H9 (cell line): ENCODE measurements at regions not wholly inside any gene's neighbourhood (a gene's known extent, or its start where the extent isn't known, plus 50 kb on each side); places are given as distances from the start of the nearest gene placed in this dataset.

ENCODE experiments used
- DNase-seq: peaks from one replicate; pipeline ENCODE4 v3.0.0-alpha.2; 2017
- H2AFZ ChIP-seq: one replicate; pipeline ENCODE4 v1.6.1; 2013; ENCODE audit warnings: mild to moderate bottlenecking, low read length, control low read depth, moderate library complexity
- H2AK5ac ChIP-seq: 2 replicates; pipeline ENCODE4 v1.6.1; 2013; ENCODE audit warnings: low read length, control low read depth, mixed read lengths; ENCODE audit not compliant: insufficient read length
- H2BK120ac ChIP-seq: one replicate; pipeline ENCODE4 v1.6.1; 2013; ENCODE audit warnings: low read depth, mild to moderate bottlenecking, low read length, control low read depth, inconsistent platforms; ENCODE audit not compliant: poor library complexity, severe bottlenecking
- H2BK12ac ChIP-seq: 2 replicates; pipeline ENCODE4 v1.6.1; 2013; ENCODE audit warnings: low read length, control low read depth, mixed read lengths, low read depth; ENCODE audit not compliant: insufficient read length
- H2BK15ac ChIP-seq: 2 replicates; pipeline ENCODE4 v1.6.1; 2013; ENCODE audit warnings: low read depth, low read length, control low read depth
- H2BK20ac ChIP-seq: one replicate; pipeline ENCODE4 v1.6.1; 2013; ENCODE audit warnings: low read depth, mild to moderate bottlenecking, low read length, control low read depth, inconsistent platforms; ENCODE audit not compliant: poor library complexity, severe bottlenecking
- H2BK5ac ChIP-seq: 2 replicates; pipeline ENCODE4 v1.6.1; 2013; ENCODE audit warnings: low read length, control low read depth, mixed read lengths; ENCODE audit not compliant: insufficient read length
- H3K14ac ChIP-seq: 2 replicates; pipeline ENCODE4 v1.6.1; 2013; ENCODE audit warnings: low read length, control low read depth; ENCODE audit not compliant: insufficient read depth
- H3K18ac ChIP-seq: 2 replicates; pipeline ENCODE4 v1.6.1; 2013; ENCODE audit warnings: low read depth, mild to moderate bottlenecking, mixed read lengths, low read length, control low read depth; ENCODE audit not compliant: insufficient read length
- H3K23ac ChIP-seq: 2 replicates; pipeline ENCODE4 v1.6.1; 2013; ENCODE audit warnings: low read length, control low read depth, mixed read lengths, low read depth; ENCODE audit not compliant: insufficient read length
- H3K23me2 ChIP-seq: 2 replicates; pipeline ENCODE4 v1.6.1; 2013; ENCODE audit warnings: low read depth, mild to moderate bottlenecking, mixed read lengths, low read length, control low read depth; ENCODE audit not compliant: insufficient read length, poor library complexity, severe bottlenecking
- H3K27ac ChIP-seq: 2 replicates; pipeline ENCODE4 v1.5.1; 2013; ENCODE audit warnings: low read length, control low read depth, mixed read lengths, low read depth; ENCODE audit not compliant: insufficient read length
- H3K27me3 ChIP-seq: 2 replicates; pipeline ENCODE4 v1.6.1; 2013; ENCODE audit warnings: low read length, control low read depth, inconsistent platforms; ENCODE audit not compliant: insufficient read depth
- H3K4ac ChIP-seq: 2 replicates; pipeline ENCODE4 v1.6.1; 2013; ENCODE audit warnings: low read depth, mild to moderate bottlenecking, control low read depth, inconsistent platforms, low read length, moderate library complexity
- H3K4me1 ChIP-seq: 2 replicates; pipeline ENCODE4 v1.6.1; 2013; ENCODE audit warnings: low read length, control low read depth, inconsistent platforms; ENCODE audit not compliant: insufficient read depth
- H3K4me2 ChIP-seq: 2 replicates; pipeline ENCODE4 v1.6.1; 2013; ENCODE audit warnings: low read length, control low read depth, mixed read lengths; ENCODE audit not compliant: insufficient read length, insufficient read depth
- H3K56ac ChIP-seq: 2 replicates; pipeline ENCODE4 v1.6.1; 2013; ENCODE audit warnings: low read depth, mild to moderate bottlenecking, mixed read lengths, low read length, control low read depth; ENCODE audit not compliant: insufficient read length
- H3K79me1 ChIP-seq: 2 replicates; pipeline ENCODE4 v1.6.1; 2013; ENCODE audit warnings: low read depth, mild to moderate bottlenecking, moderate library complexity, low read length, control low read depth, inconsistent platforms; ENCODE audit not compliant: insufficient read depth, poor library complexity, severe bottlenecking
- H3K79me2 ChIP-seq: 2 replicates; pipeline ENCODE4 v1.6.1; 2013; ENCODE audit warnings: low read length, control low read depth, inconsistent platforms; ENCODE audit not compliant: insufficient read depth
- H3K9ac ChIP-seq: 2 replicates; pipeline ENCODE4 v1.6.1; 2013; ENCODE audit warnings: low read length, control low read depth, mixed read lengths; ENCODE audit not compliant: insufficient read length; ENCODE audit errors: extremely low read depth
- H3K9me3 ChIP-seq: one replicate; pipeline ENCODE4 v1.6.1; 2013; ENCODE audit warnings: low read depth, low read length, inconsistent platforms; ENCODE audit not compliant: control insufficient read depth
- H3T11ph ChIP-seq: one replicate; pipeline ENCODE4 v1.6.1; 2013; ENCODE audit warnings: mild to moderate bottlenecking, low read length, control low read depth, inconsistent platforms
- H4K20me1 ChIP-seq: one replicate; pipeline ENCODE4 v1.6.1; 2013; ENCODE audit not compliant: control insufficient read depth, insufficient read length, insufficient read depth
- H4K5ac ChIP-seq: 2 replicates; pipeline ENCODE4 v1.6.1; 2013; ENCODE audit warnings: low read depth, mild to moderate bottlenecking, mixed read lengths, low read length, control low read depth; ENCODE audit not compliant: insufficient read length
- H4K8ac ChIP-seq: replicated peaks from 2 replicates; pipeline ENCODE4 v1.6.1; 2013; ENCODE audit warnings: low read length, control low read depth, mixed read lengths, low read depth; ENCODE audit not compliant: insufficient read length
- H4K91ac ChIP-seq: 2 replicates; pipeline ENCODE4 v1.6.1; 2013; ENCODE audit warnings: low read depth, mild to moderate bottlenecking, moderate library complexity, mixed read lengths, low read length, control low read depth; ENCODE audit not compliant: insufficient read length
- H3K27ac Mint-ChIP-seq, 3 experiments: 2 replicates in 2 of 3; 3 replicates in 1 of 3; pipeline ENCODE4 v1.8.0; 2020 to 2021; ENCODE audit warnings: mixed read lengths in 3 of 3, mild to moderate bottlenecking in 1 of 3, moderate library complexity in 1 of 3
- H3K27me3 Mint-ChIP-seq: 2 replicates; pipeline ENCODE4 v1.8.0; 2021; ENCODE audit warnings: low read depth, mild to moderate bottlenecking, moderate library complexity, mixed read lengths
- H3K36me3 Mint-ChIP-seq, 3 experiments: 2 replicates in 2 of 3; 3 replicates in 1 of 3; pipeline ENCODE4 v1.8.0; 2020 to 2021; ENCODE audit warnings: low read depth in 3 of 3, mixed read lengths in 3 of 3; ENCODE audit not compliant: insufficient read depth in 1 of 3
- H3K4me1 Mint-ChIP-seq, 2 experiments: 2 replicates each; pipeline ENCODE4 v1.8.0; 2020; ENCODE audit warnings: mixed read lengths in 2 of 2
- H3K4me3 Mint-ChIP-seq, 2 experiments: 2 replicates in 1 of 2; 3 replicates in 1 of 2; pipeline ENCODE4 v1.8.0; 2020 to 2021; ENCODE audit warnings: mild to moderate bottlenecking in 2 of 2, mixed read lengths in 2 of 2, moderate library complexity in 1 of 2
- H3K9me3 Mint-ChIP-seq, 2 experiments: 2 replicates in 1 of 2; 3 replicates in 1 of 2; pipeline ENCODE4 v1.8.0; 2020; ENCODE audit warnings: mild to moderate bottlenecking in 2 of 2, mixed read lengths in 2 of 2, moderate library complexity in 1 of 2
- CTCF ChIP-seq: fragments of 200-600 bp; sonication (generic); conservative IDR thresholded peaks from 3 replicates; pipeline ENCODE4 v1.8.0; 2021; ENCODE audit warnings: antibody characterized with exemption, mild to moderate bottlenecking
- WGBS: extraction: QIAGEN DNeasy Blood & Tissue Kit; methylation state at CpG from one replicate; pipeline ENCODE4 v1.1.7; 2013; ENCODE audit warnings: missing lambda C conversion rate, low lambda C conversion rate, mixed read lengths; ENCODE audit not compliant: insufficient read length; ENCODE audit errors: extremely low coverage; 5-methylcytosine and 5-hydroxymethylcytosine counted together

GRCh38 chr10:63738410-63738809 is 217.2 kb downstream of the REEP3 start:
- no peak overlapping the region for H2BK12ac ChIP-seq
- no peak overlapping the region for H3K4me2 ChIP-seq
- no peaks in the 10 kb centered on the region for H3K23me2 ChIP-seq

More at GRCh38 chr10:63738410-63738809, 217.2 kb downstream of the REEP3 start:
- Histone ChIP-seq H4K5ac (no peak overlapping the region), H2AFZ (no peak overlapping the region), H3K9me3 (no peaks in the 10 kb centered on the region), H2BK20ac (no peak overlapping the region), H4K8ac (no peak overlapping the region), H2AK5ac (no peak overlapping the region), H3K14ac (no peak overlapping the region), H2BK5ac (no peak overlapping the region), H3K4ac (no peak overlapping the region), H3K4me1 (no peaks in the 10 kb centered on the region), H2BK120ac (no peak overlapping the region), H3K18ac (no peak overlapping the region), H3K56ac (no peak overlapping the region), H3K79me2 (no peaks in the 10 kb centered on the region), H3K79me1 (no peaks in the 10 kb centered on the region), H3T11ph (no peak overlapping the region), H4K20me1 (no peaks in the 10 kb centered on the region), H3K27ac (no peak overlapping the region), H3K23ac (no peak overlapping the region), H3K9ac (no peak overlapping the region), H2BK15ac (no peak overlapping the region), H4K91ac (no peak overlapping the region), H3K27me3 (no peaks in the 10 kb centered on the region)
- no peak for TF ChIP-seq CTCF
- no CpG with 5 or more reads among the region's 2 CpGs for WGBS
- Mint-ChIP-seq H3K27ac (no peak overlapping the region; a peak in 1 of 7 replicates), H3K4me1 (peaks cover 5 to 10% of the 10 kb centered on the region in 2 experiments; a peak in 3 of 4 replicates), H3K4me3 (no peak overlapping the region), H3K36me3 (no peaks in the 10 kb centered on the region), H3K27me3 (peaks cover 2% of the 10 kb centered on the region; the same call in 1 of the 2 replicates), H3K9me3 (no peaks in the 10 kb centered on the region)
- DNase-seq = no peak
